ENCODE measurements at regions not wholly inside any gene's neighbourhood (a gene's known extent, or its start where the extent isn't known, plus 50 kb on each side); places are given as distances from the start of the nearest gene placed in this dataset.

GRCh38 chr5:107285772-107286171, 385.0 kb downstream of the EFNA5 start:
- H3K9me3 ChIP-seq (ENCODE audit: control insufficient read depth, low read depth, low read length) = no peaks in the 10 kb centered on the region
- H3K18ac ChIP-seq (ENCODE audit: insufficient read length, low read depth, low read length) = no peak overlapping the region
- no peak overlapping the region for H3K9ac ChIP-seq (ENCODE audit: extremely low read depth, insufficient read length, low read length)
- no peaks in the 10 kb centered on the region for H3K79me1 ChIP-seq (ENCODE audit: insufficient read depth, low read depth, low read length, poor library complexity, severe bottlenecking)
- no peaks in the 10 kb centered on the region for H3K23me2 ChIP-seq (ENCODE audit: insufficient read length, low read depth, low read length, poor library complexity, severe bottlenecking)
- no peak overlapping the region for H3K4ac ChIP-seq (ENCODE audit: low read depth, low read length)
- H2AFZ ChIP-seq (ENCODE audit: low read length) = no peak overlapping the region
- DNase-seq = no peak
- H3K4me1 ChIP-seq (ENCODE audit: insufficient read depth, low read length) = no peaks in the 10 kb centered on the region
- H3K27me3 Mint-ChIP-seq (ENCODE audit: low read depth) = no peaks in the 10 kb centered on the region
- H3T11ph ChIP-seq (ENCODE audit: low read length) = no peak overlapping the region
- H2AK5ac ChIP-seq (ENCODE audit: insufficient read length, low read length) = no peak overlapping the region
- no peak overlapping the region for H2BK120ac ChIP-seq (ENCODE audit: low read depth, low read length, poor library complexity, severe bottlenecking)
- no peak overlapping the region for H4K8ac ChIP-seq (replicated peaks; ENCODE audit: insufficient read length, low read depth, low read length)
- no peak overlapping the region for H2BK15ac ChIP-seq (ENCODE audit: low read depth, low read length)
- TF ChIP-seq CTCF (conservative IDR thresholded peaks at IDR 0.05) = no peak
- no peak overlapping the region for H3K4me2 ChIP-seq (ENCODE audit: insufficient read depth, insufficient read length, low read length)
- H3K14ac ChIP-seq (ENCODE audit: insufficient read depth, low read length) = no peak overlapping the region
- no peak overlapping the region for H4K91ac ChIP-seq (ENCODE audit: insufficient read length, low read depth, low read length)
- peaks cover 2 to 5% of the 10 kb centered on the region in 2 experiments; a peak in 3 of 4 replicates for H3K4me1 Mint-ChIP-seq
- H3K56ac ChIP-seq (ENCODE audit: insufficient read length, low read depth, low read length) = no peak overlapping the region
- no peaks in the 10 kb centered on the region for H4K20me1 ChIP-seq (ENCODE audit: control insufficient read depth, insufficient read depth, insufficient read length)
- H3K27me3 ChIP-seq (ENCODE audit: insufficient read depth, low read length) = no peaks in the 10 kb centered on the region
- H2BK20ac ChIP-seq (ENCODE audit: low read depth, low read length, poor library complexity, severe bottlenecking) = no peak overlapping the region
- no peak overlapping the region for H3K23ac ChIP-seq (ENCODE audit: insufficient read length, low read depth, low read length)
- no peaks in the 10 kb centered on the region for H3K36me3 Mint-ChIP-seq (ENCODE audit: insufficient read depth in 1 of 3, low read depth in 3 of 3)
- no peak overlapping the region for H2BK5ac ChIP-seq (ENCODE audit: insufficient read length, low read length)
- H3K27ac Mint-ChIP-seq = no peak overlapping the region
- H3K27ac ChIP-seq (ENCODE audit: insufficient read length, low read depth, low read length) = no peak overlapping the region
- no peaks in the 10 kb centered on the region for H3K79me2 ChIP-seq (ENCODE audit: insufficient read depth, low read length)
- no CpG with 5 or more reads among the region's 6 CpGs for WGBS (ENCODE audit: extremely low coverage, insufficient read length, low lambda C conversion rate)
- H3K4me3 Mint-ChIP-seq = no peak overlapping the region
- H3K9me3 Mint-ChIP-seq = no peaks in the 10 kb centered on the region
- no peak overlapping the region for H4K5ac ChIP-seq (ENCODE audit: insufficient read length, low read depth, low read length)
- H2BK12ac ChIP-seq (ENCODE audit: insufficient read length, low read depth, low read length) = no peak overlapping the region
